ENCODE measurements at regions not wholly inside any gene's neighbourhood (a gene's known extent, or its start where the extent isn't known, plus 50 kb on each side); places are given as distances from the start of the nearest gene placed in this dataset.

- no peak for TF ChIP-seq CTCF (IDR thresholded peaks at IDR 0.05; ENCODE audit: insufficient read depth, low read length, severe bottlenecking)
- Histone ChIP-seq H3K4me3 (ENCODE audit: low read depth, low read length) (no peak overlapping the region), H3K36me3 (ENCODE audit: control insufficient read depth, insufficient read depth, low read length) (no peaks in the 10 kb centered on the region), H3K27me3 (ENCODE audit: control insufficient read depth, insufficient read depth, low read length) (no peaks in the 10 kb centered on the region)
- DNase-seq (ENCODE audit: low read depth) (no peak), FAIRE-seq (no peak)
These were observed 655.2 kb downstream of the HDGFL1 start for GRCh38 chr6:23224540-23224939.

GRCh38 chr6:23228439-23229024 is 659.2 kb downstream of the HDGFL1 start:
- no peaks in the 10 kb centered on the region for H3K36me3 ChIP-seq (ENCODE audit: control insufficient read depth, insufficient read depth, low read length)
- no peak overlapping the region for H3K4me3 ChIP-seq (ENCODE audit: low read depth, low read length)
- peak; percentile 55 for DNase-seq (ENCODE audit: low read depth)
- no peaks in the 10 kb centered on the region for H3K27me3 ChIP-seq (ENCODE audit: control insufficient read depth, insufficient read depth, low read length)
- no peak for FAIRE-seq
- TF ChIP-seq CTCF (IDR thresholded peaks at IDR 0.05; ENCODE audit: insufficient read depth, low read length, severe bottlenecking): no peak

- FAIRE-seq: no peak
- Histone ChIP-seq H3K4me3 (ENCODE audit: low read depth, low read length) (no peak overlapping the region), H3K36me3 (ENCODE audit: control insufficient read depth, insufficient read depth, low read length) (no peaks in the 10 kb centered on the region), H3K27me3 (ENCODE audit: control insufficient read depth, insufficient read depth, low read length) (no peaks in the 10 kb centered on the region)
- DNase-seq (ENCODE audit: low read depth): no peak
- TF ChIP-seq CTCF (IDR thresholded peaks at IDR 0.05; ENCODE audit: insufficient read depth, low read length, severe bottlenecking): no peak
These were observed 674.5 kb downstream of the HDGFL1 start for GRCh38 chr6:23243854-23244253.

- no peak for TF ChIP-seq CTCF (IDR thresholded peaks at IDR 0.05; ENCODE audit: insufficient read depth, low read length, severe bottlenecking)
- DNase-seq (ENCODE audit: low read depth): peak; percentile 97
- Histone ChIP-seq H3K36me3 (ENCODE audit: control insufficient read depth, insufficient read depth, low read length) (no peaks in the 10 kb centered on the region), H3K4me3 (ENCODE audit: low read depth, low read length) (no peak overlapping the region), H3K27me3 (ENCODE audit: control insufficient read depth, insufficient read depth, low read length) (no peaks in the 10 kb centered on the region)
- no peak for FAIRE-seq
These were observed 674.9 kb downstream of the HDGFL1 start for GRCh38 chr6:23244300-23244699.

GRCh38 chr6:23245572-23245971 is 676.2 kb downstream of the HDGFL1 start:
- no peak for DNase-seq (ENCODE audit: low read depth)
- no peak overlapping the region for H3K4me3 ChIP-seq (ENCODE audit: low read depth, low read length)
- no peaks in the 10 kb centered on the region for H3K27me3 ChIP-seq (ENCODE audit: control insufficient read depth, insufficient read depth, low read length)
- H3K36me3 ChIP-seq (ENCODE audit: control insufficient read depth, insufficient read depth, low read length): no peaks in the 10 kb centered on the region
- no peak for TF ChIP-seq CTCF (IDR thresholded peaks at IDR 0.05; ENCODE audit: insufficient read depth, low read length, severe bottlenecking)
- FAIRE-seq: no peak

GRCh38 chr6:23246896-23247295 is 677.5 kb downstream of the HDGFL1 start:
- no peak for TF ChIP-seq CTCF (IDR thresholded peaks at IDR 0.05; ENCODE audit: insufficient read depth, low read length, severe bottlenecking)
- H3K4me3 ChIP-seq (ENCODE audit: low read depth, low read length): no peak overlapping the region
- DNase-seq (ENCODE audit: low read depth) (peak; percentile 14), FAIRE-seq (no peak)
- H3K36me3 ChIP-seq (ENCODE audit: control insufficient read depth, insufficient read depth, low read length): no peaks in the 10 kb centered on the region
- H3K27me3 ChIP-seq (ENCODE audit: control insufficient read depth, insufficient read depth, low read length): no peaks in the 10 kb centered on the region

Measured in bronchial epithelial cell (primary cell).